GM21528 (cell line): ENCODE measurements at regions not wholly inside any gene's neighbourhood (a gene's known extent, or its start where the extent isn't known, plus 50 kb on each side); places are given as distances from the start of the nearest gene placed in this dataset.

Experiments used
- ATAC-seq: cut with Tn5 transposase; IDR thresholded peaks from one replicate; pipeline ENCODE4 v1.9.1; 2021; ENCODE audit warnings: mild to moderate bottlenecking, moderate library complexity; ENCODE audit not compliant: unreplicated experiment, low FRiP score

DNA sequence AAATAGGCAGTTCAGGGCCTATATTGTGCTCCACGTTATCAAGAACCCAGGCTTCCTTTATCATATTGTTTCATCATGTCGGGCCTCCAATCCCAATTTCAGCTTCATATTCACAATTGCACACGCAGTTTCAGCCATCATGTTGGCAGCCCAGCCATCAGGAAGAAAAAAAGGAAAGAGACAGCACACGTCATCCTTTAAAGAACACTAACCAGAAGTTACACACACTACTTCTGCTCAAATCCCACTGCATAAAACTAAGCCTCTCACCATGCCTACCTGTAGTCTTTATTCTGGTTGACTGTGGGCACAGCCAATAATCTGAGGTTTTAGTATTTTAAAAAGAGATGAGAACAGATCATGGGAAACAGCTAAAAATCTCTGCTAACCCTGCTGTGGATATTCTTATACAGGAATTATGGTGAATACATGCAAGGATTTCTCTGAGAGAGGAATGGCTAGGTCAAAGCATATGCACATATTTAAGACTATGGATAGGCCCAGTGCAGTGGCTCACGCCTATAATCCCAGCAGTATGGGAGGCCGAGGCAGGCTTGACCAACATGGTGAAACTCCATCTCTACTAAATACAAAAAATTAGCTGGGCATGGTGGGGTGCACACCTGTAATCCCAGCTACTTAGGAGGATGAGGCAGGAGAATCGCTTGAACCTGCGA, 534.4 kb downstream of the ETV1 start:
- ATAC-seq = no peak

DNA sequence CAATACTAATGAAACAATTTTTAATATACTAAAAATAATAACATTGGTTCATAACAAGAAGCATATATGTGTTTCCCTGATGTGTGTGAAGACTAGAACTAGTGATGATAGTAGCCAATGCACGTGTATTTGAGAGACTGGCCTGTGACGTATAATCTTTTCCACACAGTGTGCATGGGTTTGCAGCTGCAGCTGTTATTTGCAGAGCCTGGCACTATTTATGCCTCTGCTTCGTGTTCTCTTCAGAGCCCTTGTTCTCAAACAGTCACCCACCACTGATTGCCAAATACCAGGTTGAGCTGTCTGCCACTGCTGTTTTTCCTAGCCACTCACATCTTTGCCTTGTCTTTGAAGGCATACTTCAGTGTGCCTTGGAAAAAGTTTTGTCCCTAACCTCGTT, 531.7 kb downstream of the ETV1 start:
- no peak for ATAC-seq

DNA sequence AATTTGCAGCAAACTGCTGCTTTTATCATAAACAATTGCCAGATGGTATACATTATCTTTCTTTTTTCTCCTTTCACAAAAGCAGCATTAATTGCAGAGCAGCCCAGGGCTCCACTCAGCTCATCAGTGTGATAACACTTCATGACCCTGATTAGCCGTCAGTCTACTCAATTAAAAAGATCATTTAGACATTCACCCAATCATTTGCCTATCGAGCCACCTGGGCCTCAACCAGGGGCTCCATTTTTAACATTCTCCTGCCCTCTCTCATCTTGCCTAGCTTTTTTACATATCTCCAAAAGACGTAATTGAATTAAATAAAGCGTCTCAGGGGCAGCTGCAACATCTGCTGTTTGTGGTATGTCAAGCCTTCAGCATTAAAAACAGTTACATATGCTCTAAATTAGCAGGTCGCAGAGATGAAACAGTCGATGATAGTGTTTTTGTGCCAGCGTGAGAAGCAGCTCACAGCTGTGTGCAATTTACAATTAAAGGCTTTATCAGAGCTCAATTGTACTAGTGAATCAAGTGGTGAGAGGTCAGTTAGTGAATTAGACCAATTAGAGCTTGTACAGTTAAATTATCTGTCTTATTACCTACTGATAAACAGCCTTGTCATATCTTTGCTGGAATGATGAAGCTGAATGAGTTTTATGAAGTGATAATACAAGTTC, 522.5 kb downstream of the ETV1 start:
- no peak for ATAC-seq

DNA sequence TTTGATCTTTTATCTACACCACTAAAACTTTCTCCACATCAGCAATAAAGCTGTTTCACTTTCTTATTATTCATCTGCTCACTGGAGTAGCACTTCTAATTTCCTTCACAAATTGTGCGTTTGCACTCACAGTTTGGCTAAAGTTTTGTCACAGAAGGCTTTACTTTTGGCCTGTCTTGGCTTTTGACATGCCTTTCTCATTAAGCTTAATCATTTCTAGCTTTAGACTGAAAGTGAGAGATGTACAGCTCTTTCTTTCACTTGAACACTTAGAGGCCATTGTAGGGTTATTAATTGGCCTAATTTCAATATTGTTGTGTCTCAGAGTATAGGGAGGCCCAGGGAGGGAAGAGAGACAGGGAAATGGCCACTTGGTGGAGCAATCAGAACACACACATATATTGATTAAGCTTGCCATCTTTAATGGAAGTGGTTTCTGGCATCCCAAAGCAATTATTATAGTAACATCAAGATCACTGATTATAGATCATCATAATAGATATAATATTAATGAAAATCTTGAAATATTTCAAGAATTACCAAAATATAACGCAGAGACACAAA, 512.5 kb downstream of the ETV1 start:
- no peak for ATAC-seq

DNA sequence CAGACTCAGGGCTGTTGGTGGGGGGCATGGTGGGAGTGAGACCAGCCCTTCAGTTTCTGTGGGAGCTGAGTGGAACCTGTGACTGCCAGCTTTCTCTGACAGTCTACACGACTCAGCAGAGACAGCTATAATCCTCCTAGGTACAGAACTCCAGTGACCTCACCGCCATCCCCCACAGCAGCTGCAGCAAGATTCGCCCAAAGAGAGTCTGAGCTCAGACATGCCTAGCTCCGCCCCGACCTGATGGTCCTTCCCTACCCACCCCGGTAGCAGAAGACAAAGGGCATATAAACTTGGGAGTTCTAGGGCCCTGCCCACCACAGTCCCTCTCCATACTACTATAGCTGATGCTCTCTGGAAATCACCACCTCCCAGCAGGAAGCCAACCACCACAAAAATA, 500.1 kb downstream of the ETV1 start:
- ATAC-seq = no peak

DNA sequence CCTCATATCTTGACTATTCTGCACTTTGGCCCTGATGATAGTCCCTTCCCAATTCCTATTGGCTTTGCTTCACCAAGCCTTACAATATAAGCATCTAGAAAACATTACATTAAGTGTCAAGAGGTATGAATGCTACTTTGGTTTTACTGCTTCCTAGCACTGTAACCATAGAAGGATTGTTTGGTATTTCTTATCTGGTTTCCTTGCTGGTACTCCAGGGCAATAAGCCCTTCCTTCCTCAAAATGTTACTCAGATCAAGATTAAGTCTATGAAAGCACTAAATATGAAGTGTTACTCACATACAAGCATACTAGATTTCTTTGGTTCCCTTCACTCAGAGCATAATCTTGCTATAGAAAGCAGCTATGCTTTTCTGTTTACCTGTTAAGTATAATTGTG, 492.5 kb downstream of the ETV1 start:
- no peak for ATAC-seq

DNA sequence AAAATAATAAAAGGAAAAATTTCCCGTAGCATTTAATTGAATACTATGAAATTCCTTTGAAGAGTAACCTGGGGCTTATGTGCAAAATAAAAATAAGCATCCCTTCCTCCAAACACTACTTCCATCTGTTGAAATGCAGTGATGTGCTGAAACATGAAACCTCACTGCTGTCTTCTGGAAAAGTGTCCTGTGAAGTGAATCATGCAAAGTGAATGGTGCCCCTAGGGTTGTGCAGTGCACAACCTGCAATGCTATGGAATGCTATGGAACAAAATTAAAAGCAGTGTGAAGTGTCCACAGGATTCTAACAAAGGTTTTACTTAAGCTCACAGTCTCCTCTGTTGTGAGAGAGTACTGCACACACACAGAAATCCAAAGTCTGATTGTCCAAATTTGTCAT, 480.9 kb downstream of the ETV1 start:
- no peak for ATAC-seq

DNA sequence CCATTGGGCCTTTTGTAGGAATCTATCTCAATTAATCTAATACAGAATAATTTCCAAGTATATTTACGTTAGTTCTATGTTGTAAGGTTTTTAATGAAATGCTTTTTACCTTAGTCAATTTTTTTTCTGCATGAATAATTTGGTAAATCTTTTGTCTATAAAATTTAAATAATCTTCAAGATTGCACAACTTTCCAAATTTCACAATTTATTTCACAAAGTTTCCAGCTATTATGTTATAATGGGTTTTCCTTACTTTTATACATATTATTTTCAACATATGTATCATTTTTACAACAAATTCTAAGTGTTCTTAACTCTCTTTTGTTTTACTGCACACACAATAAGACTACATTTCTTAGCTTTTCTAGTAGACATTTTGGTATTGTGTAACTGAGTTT, 470.7 kb downstream of the ETV1 start:
- ATAC-seq = no peak

DNA sequence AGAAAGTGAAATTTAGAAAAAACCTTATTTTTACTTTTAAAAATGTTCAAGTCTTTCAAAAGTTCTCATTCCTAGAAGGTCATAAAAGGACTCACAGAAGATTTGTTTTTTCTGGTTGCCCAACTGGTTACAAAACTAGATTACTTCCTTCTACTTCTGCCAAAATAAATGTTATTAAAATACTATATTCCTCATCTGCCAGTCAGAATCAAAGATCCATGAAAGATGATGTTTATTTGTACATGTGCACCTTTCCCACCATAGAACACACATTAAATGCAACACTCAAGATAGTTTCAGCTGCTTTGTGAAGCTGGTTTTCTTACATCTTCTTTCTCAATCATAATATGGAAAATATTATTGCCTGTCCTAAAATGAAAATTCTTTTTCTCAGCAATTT, 465.4 kb downstream of the ETV1 start:
- no peak for ATAC-seq

DNA sequence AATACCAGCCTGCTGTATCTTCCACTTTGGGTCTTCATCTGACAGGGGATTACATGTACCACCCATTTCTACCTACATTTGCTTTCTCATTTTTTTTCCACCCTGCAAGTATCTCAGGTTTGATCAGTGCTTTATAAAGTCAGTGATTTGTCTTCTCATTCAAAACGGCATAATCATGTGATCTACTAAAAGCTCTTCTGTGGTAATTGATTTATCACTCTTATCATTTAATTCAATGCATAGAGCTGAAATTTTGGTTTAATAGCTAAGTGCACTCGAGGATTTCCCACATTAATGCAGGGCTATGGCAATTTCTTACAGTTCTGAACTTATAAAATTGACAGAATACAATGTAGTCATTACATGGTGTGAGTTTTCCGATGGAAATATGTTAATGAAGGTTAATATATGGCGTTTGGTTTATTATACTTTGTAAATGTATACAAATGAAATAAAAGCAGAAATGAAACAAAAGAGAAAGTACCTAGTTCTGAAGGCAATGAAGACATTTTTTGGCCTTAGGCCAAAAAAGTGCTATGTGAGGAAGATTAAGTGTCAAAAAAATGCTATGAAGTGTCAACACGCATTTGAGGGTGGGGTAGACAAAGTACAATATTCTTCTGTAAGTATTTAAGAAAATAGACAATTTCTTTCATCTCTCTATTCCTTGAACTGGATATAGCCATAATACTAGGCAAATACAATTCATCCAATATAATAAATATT, 457.3 kb downstream of the ETV1 start:
- no peak for ATAC-seq

DNA sequence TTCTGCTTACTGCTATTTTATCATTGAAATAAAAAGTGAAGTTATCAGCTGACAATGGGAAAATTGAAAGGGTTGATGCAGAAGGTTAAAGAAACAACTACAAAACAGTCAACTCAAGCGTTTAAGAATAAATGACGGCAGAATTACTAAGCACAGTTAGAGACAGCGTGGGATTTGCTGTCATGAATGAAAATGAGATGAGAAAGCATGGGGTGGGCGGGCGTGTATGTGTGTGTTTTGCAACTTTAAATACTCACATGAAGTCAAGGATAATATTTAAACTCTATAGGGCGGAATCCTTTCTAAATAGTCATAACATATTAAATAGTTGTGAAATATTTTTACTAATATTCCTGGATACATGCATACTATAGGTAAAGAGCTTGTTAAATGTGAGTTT, 450.8 kb downstream of the ETV1 start:
- no peak for ATAC-seq

DNA sequence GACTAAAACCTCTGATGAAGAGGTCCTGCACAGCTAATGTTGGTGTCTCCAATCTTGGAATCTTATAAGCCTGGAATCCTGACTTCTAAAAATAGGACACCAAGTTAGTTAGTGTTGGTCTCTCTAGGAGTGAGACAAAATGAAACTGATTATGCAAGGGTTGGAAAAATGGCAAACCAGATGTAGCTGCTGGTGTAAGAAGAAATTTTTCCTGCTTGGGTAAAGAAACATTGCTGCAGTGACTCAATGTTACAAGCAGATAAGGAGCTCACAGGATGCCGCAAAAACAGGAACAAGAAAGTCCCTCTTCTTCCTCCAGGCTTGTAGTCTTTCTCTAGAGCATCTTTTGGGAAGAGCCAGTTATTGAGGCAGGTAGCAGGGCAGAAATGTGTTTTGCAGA, 449.0 kb downstream of the ETV1 start:
- no peak for ATAC-seq

DNA sequence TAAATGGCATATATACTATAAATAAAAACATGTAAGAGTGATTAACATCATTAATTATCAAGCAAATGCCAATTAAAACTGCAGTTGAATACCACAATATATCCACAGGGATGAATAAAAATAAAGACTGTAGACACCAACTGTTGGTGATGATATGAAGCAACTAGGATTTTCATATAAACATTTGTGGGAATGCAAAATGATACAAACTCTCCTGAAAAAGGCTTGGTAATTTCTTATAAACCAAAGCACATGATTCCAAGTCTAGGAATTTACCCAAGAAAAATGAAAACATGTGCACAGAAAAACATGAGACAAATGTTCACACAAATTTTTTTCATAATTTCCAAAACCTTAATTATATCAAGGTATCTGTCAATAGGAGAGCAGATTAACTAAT, 448.1 kb downstream of the ETV1 start:
- ATAC-seq = no peak

DNA sequence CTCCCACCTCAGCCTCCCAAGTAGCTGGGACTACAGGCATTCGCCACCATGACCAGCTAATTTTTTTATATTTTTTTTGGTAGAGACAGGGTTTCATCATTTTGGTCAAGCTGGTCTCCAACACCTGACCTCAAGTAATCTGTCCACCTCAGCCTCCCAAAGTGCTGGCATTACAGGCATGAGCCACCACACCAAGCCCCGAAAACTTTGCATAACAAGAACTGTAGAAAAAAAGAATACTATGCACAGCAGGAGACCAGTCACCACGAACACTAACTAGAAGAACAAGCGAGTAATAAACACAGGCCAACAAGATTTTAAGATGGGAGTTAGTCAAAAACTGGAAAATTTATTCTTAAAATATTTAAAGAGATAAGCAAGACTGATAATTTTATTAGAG, 447.0 kb downstream of the ETV1 start:
- ATAC-seq = no peak

DNA sequence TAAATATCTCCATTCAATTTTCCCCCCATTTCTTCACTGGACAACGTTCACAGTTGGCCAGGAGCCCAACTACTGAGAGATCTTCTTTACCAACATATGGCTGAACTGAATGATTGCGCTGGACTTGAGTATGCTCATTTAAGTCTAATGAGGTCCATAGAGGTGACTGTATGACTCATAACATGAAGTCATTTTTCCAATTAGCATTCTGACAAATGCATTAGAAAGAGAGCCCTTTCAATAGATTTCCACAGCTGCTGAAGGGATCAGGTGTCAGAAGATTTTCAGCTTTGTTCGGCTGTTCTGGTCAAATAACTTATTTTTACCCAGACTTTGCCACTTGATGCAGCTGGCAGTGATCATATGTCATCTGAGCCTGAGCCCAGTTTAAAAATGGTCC, 438.0 kb downstream of the ETV1 start:
- no peak for ATAC-seq

DNA sequence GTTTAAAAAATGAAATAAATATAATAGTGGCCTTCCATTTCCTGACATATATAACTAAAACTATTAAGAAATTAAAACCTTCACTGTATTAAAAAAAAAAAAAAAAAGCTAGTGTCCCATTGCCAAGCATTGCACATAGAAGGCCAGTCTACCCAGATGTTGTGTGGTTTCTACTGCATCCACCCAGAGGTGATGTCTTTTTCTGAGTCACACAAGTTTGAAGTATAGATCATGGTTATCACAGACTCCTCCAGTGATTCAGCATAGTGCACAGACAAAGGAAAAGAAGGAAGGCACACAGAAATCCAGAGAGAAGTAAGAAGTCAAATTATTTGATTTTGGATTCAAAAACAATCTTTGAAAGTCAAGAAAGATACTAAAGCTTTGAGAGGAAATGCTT, 429.0 kb downstream of the ETV1 start:
- no peak for ATAC-seq

DNA sequence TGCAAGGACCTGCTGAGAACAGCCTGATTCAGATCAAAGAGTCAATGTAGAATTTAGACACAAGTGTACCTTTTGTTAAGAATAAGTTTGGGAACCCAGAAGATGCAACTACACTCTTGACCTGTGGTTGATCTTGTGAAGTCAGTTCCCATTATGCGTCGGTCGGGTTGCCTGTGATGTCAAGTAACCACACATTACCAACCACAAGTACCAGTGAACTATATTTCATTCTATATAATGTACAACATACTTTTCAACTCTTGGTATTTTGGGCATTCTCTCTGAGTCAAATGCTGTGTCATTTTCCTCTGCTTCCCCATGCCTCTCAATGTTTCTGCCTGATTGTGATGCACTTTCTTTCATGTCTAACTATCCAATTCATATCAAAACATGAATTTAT, 426.2 kb downstream of the ETV1 start:
- ATAC-seq = no peak

DNA sequence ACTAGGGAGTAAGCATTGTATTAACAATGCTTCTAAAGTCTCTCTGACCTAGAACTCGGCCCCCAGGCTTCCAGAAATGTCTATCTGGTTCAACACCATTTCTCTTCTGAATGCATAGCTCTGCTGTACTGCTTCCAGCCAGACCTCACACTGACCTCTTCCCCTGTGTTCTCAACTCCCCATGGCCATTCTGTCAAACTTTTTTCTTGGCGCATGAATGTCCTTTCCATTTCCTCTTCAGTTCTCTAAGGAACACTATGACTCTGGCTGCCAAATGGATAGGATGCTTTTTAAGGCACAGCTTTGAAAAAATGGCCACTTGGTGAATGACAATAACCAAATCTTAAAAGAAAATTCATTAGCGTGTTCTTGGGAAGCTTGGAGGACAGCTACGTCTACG, 425.8 kb downstream of the ETV1 start:
- no peak for ATAC-seq

DNA sequence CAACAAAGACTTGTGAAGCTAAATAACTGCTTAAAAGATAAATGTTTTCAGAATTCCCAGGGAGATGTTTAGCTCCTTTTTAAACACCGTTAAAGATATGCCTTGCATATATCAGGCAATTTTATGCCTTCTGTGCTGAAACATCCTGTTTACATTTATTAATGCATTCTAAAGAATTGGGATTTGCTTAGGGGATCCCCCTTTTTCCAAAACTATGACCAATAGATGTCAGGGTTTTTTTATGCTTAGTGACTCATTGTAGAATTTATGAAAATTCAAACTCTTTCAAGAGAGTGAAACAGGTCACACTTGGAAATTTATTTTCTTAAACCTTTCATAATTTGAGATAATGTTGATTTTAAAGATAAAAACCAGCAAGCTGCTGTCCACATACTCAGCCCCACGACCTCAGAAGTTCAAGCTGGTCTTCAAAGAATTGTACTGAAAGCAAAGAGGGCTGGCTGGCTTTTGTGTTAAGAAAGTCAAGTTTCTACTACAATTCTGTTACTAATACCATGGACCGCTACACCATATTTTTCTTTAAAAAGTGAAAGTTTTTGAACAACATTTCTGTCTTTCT, 411.8 kb downstream of the ETV1 start:
- no peak for ATAC-seq

DNA sequence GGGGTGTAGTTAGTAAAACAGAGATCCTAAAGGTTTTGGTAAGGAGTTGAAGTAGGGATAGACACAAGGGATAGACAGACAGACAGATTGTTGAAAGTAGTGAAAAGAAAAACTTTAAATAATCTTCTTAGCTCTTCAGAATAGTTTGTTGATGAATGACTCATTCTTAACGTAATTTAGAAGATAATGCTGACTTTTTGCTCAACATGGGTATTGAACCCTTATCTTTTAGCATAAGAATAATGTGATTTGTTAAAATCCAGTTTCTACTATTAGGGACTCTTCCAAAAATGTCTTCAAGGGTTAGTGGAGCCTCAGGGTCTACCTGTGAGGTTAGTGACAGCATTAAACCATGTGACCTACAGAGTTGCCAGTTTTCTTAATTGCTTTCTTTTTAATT, 411.2 kb downstream of the ETV1 start:
- no peak for ATAC-seq

DNA sequence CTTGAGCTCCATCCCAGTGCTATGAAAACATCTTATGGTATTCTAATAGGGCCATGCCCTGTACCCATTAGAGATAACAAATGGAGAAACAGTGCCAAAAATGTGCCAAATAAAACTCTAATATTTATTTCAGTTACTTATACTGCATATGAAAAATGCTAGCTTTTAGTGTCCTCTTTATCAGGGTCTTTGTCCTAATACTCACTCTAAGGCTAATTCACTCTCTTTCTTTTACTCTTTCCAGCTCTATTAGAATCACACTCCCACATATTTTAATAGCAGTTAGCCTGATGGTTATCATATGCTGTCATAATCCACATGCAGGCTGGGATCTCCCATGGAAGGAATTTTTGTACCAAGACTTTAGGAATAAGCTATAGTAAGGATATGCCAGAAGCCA, 408.4 kb downstream of the ETV1 start:
- no peak for ATAC-seq
